ENCODE measurements at regions not wholly inside any gene's neighbourhood (a gene's known extent, or its start where the extent isn't known, plus 50 kb on each side); places are given as distances from the start of the nearest gene placed in this dataset.

DNA sequence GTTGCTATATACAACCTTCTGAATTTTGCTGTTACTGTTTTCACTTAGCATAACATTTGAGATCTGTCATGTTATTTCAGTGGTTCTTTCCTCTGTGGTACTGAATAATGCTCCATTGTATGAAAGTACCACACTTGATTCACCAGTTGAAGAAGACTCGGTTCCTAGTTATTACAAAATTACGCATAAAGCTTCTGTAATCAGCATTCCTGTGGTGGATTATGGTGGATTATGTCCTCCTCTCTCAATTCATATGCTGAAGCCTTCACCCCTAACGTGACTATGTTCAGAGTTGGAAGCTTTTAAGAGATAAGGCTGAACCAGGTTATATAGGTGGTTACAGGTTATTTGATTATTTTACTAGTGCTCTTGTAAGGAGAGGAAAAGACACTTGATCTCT, 2143.5 kb upstream of the AGA start:
- Histone ChIP-seq H3K4me3 (ENCODE audit: low read depth in 1 of 2, low read length in 2 of 2) (no peak overlapping the region), H4K20me1 (ENCODE audit: insufficient read depth, low read length) (no peaks in the 10 kb centered on the region), H3K4me1 (ENCODE audit: insufficient read depth, low read length) (no peaks in the 10 kb centered on the region), H3K36me3 (ENCODE audit: insufficient read depth, low read length) (no peaks in the 10 kb centered on the region), H3K9me3 (ENCODE audit: insufficient read depth, low read length, severe bottlenecking) (no peaks in the 10 kb centered on the region), H3K27ac (ENCODE audit: low read length) (no peak overlapping the region), H3K27me3 (ENCODE audit: insufficient read depth, low read length, poor library complexity) (no peaks in the 10 kb centered on the region), H3K79me2 (ENCODE audit: insufficient read depth, low read length) (no peaks in the 10 kb centered on the region), H3K4me2 (ENCODE audit: insufficient read depth, low read length) (no peak overlapping the region), H2AFZ (ENCODE audit: low read depth, low read length) (no peak overlapping the region), H3K9ac (ENCODE audit: low read depth, low read length) (no peak overlapping the region)
- DNase-seq: no peak
- TF ChIP-seq, protein P1, sequence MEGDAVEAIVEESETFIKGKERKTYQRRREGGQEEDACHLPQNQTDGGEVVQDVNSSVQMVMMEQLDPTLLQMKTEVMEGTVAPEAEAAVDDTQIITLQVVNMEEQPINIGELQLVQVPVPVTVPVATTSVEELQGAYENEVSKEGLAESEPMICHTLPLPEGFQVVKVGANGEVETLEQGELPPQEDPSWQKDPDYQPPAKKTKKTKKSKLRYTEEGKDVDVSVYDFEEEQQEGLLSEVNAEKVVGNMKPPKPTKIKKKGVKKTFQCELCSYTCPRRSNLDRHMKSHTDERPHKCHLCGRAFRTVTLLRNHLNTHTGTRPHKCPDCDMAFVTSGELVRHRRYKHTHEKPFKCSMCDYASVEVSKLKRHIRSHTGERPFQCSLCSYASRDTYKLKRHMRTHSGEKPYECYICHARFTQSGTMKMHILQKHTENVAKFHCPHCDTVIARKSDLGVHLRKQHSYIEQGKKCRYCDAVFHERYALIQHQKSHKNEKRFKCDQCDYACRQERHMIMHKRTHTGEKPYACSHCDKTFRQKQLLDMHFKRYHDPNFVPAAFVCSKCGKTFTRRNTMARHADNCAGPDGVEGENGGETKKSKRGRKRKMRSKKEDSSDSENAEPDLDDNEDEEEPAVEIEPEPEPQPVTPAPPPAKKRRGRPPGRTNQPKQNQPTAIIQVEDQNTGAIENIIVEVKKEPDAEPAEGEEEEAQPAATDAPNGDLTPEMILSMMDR (IDR thresholded peaks at IDR 0.05; ENCODE audit: borderline replicate concordance, extremely low read depth, low read length, poor library complexity, severe bottlenecking): no peak
- no peak for TF ChIP-seq EZH2 (IDR thresholded peaks at IDR 0.05; ENCODE audit: borderline replicate concordance, low read depth, low read length, severe bottlenecking)
- ATAC-seq (ENCODE audit: insufficient read depth, low read depth): no peak

DNA sequence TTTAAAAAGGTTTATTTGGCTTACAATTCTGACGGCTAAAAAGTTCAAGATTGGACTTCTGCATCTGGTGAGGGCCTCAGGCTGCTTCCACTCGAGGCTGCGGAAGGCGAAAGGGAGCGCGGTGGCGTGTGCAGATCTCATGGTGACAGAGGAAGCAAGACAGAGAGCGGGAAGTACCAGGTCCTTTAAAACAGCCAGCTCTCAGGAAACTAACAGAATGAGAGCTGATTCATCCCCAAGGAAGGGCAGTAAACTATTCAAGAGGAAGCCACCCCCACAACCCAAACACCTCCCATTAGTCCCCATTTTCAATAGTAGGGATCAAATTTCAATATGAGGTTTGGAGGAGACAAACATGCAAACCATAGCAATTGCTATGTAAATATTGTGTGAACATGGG, 2144.2 kb upstream of the AGA start:
- Histone ChIP-seq H3K4me2 (ENCODE audit: insufficient read depth, low read length) (no peak overlapping the region), H2AFZ (ENCODE audit: low read depth, low read length) (no peak overlapping the region), H3K27ac (ENCODE audit: low read length) (no peak overlapping the region), H3K9ac (ENCODE audit: low read depth, low read length) (no peak overlapping the region), H3K4me3 (ENCODE audit: low read depth in 1 of 2, low read length in 2 of 2) (no peak overlapping the region), H4K20me1 (ENCODE audit: insufficient read depth, low read length) (no peaks in the 10 kb centered on the region), H3K9me3 (ENCODE audit: insufficient read depth, low read length, severe bottlenecking) (no peaks in the 10 kb centered on the region), H3K27me3 (ENCODE audit: insufficient read depth, low read length, poor library complexity) (no peaks in the 10 kb centered on the region), H3K36me3 (ENCODE audit: insufficient read depth, low read length) (no peaks in the 10 kb centered on the region), H3K79me2 (ENCODE audit: insufficient read depth, low read length) (no peaks in the 10 kb centered on the region), H3K4me1 (ENCODE audit: insufficient read depth, low read length) (no peaks in the 10 kb centered on the region)
- no peak for ATAC-seq (ENCODE audit: insufficient read depth, low read depth)
- TF ChIP-seq EZH2 (IDR thresholded peaks at IDR 0.05; ENCODE audit: borderline replicate concordance, low read depth, low read length, severe bottlenecking): no peak
- TF ChIP-seq, protein P1 (IDR thresholded peaks at IDR 0.05; ENCODE audit: borderline replicate concordance, extremely low read depth, low read length, poor library complexity, severe bottlenecking): no peak
- no peak for DNase-seq

DNA sequence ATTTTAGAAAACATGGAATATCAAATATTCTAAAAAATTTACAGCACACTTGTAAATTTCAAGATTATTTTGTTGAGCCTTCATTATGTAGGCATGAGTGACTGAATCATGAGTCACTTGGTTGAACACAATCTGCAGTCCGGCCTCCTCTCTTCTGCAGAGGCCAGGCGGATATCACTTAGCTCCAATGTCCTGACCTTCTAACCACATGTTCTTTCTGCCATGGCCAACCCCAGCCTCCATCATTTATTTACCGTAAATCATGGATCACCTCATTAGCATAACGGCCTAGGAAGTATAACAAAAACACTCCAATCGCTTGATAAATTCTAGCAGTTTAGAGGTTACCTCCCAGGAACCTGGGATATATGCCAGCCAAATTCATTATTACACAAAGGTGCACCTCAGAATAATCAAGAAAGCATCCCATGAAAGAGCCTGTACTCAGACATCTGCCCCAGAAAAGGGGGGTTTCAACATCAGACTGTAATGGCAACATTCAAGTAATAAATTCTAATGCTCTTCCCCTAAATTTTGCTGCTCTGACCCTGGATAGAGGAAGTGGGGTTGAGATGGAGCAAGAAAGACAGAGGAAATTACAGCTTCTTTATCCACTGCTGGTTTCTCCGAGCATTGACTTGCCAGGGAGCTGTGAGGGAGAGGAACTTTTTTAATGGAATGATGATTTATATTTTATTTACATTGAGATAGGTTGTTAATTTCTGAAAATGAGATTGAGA, 2153.6 kb upstream of the AGA start:
- no peak overlapping the region for H3K4me2 ChIP-seq (ENCODE audit: insufficient read depth, low read length)
- ATAC-seq (ENCODE audit: insufficient read depth, low read depth): no peak
- no peak for DNase-seq
- no peak for TF ChIP-seq EZH2 (IDR thresholded peaks at IDR 0.05; ENCODE audit: borderline replicate concordance, low read depth, low read length, severe bottlenecking)
- TF ChIP-seq, protein P1 (IDR thresholded peaks at IDR 0.05; ENCODE audit: borderline replicate concordance, extremely low read depth, low read length, poor library complexity, severe bottlenecking): no peak
- no peak overlapping the region for H2AFZ ChIP-seq (ENCODE audit: low read depth, low read length)
- H4K20me1 ChIP-seq (ENCODE audit: insufficient read depth, low read length): no peaks in the 10 kb centered on the region
- no peaks in the 10 kb centered on the region for H3K27me3 ChIP-seq (ENCODE audit: insufficient read depth, low read length, poor library complexity)
- no peaks in the 10 kb centered on the region for H3K79me2 ChIP-seq (ENCODE audit: insufficient read depth, low read length)
- no peak overlapping the region for H3K4me3 ChIP-seq (ENCODE audit: low read depth in 1 of 2, low read length in 2 of 2)
- H3K9me3 ChIP-seq (ENCODE audit: insufficient read depth, low read length, severe bottlenecking): no peaks in the 10 kb centered on the region
- H3K9ac ChIP-seq (ENCODE audit: low read depth, low read length): no peak overlapping the region
- H3K36me3 ChIP-seq (ENCODE audit: insufficient read depth, low read length): no peaks in the 10 kb centered on the region
- H3K27ac ChIP-seq (ENCODE audit: low read length): no peak overlapping the region
- no peaks in the 10 kb centered on the region for H3K4me1 ChIP-seq (ENCODE audit: insufficient read depth, low read length)
